ENCODE measurements at regions not wholly inside any gene's neighbourhood (a gene's known extent, or its start where the extent isn't known, plus 50 kb on each side); places are given as distances from the start of the nearest gene placed in this dataset.

DNA sequence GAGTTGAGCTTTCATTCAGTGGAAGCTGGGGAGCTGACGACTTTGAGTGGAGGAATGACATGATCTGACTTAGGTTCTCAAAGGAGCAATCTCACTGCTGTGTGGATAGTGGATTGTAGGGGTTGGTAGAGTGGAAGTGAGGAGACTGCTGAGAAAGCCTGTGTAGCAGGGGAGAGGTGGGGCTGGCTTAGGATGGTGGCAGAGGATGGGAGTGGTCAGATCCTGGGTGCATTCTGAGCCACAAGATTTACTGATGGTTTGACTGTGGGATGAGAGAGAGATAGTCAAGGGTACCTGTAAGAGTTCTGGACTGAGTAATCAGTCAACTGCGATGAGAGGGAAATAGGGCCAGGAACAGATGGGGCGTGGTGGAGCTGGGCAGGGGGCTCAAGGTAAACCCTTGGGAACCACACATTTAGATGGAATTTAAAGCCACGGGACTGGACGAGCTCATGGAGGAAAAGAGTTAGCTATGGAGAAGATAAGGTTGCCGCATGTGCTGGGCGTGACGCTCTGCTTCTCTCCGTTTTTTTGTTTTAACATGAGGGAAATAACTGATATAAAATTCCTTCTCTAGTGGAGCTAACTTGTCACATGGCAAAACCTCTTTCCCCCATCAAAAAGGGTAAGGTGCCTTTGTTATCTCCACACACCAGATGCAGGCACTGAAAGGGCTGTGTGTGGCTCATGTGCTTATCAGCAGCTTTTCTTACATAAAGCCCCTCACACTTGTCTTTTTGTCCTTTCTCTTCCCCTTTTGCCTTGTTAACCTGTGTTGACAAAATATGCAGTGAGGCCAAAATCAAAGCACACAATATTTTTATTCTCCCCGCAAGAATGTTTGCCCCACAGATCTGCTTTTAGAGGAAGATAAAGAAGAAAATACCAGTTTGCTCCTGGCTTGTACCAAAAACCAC lies 379.8 kb downstream of the TSN start:
- H3K4me3 ChIP-seq (ENCODE audit: low read length) = no peak overlapping the region
- no peak overlapping the region for H3K4me2 ChIP-seq (ENCODE audit: low read depth, low read length, poor library complexity, severe bottlenecking)
- no peaks in the 10 kb centered on the region for H3K27me3 ChIP-seq (ENCODE audit: low read length)
- H3K9ac ChIP-seq (ENCODE audit: low read length) = no peak overlapping the region
- no peaks in the 10 kb centered on the region for H4K20me1 ChIP-seq (ENCODE audit: insufficient read depth, low read depth, low read length)
- no peaks in the 10 kb centered on the region for H3K9me2 ChIP-seq (replicated peaks; ENCODE audit: insufficient read depth, low read length)
- H3K27ac ChIP-seq (ENCODE audit: low read length) = no peak overlapping the region
- H3K79me2 ChIP-seq (ENCODE audit: low read length) = no peaks in the 10 kb centered on the region
- H3K4me1 ChIP-seq (ENCODE audit: low read length) = no peaks in the 10 kb centered on the region
- no peak overlapping the region for H2AFZ ChIP-seq (ENCODE audit: low read length)
- DNase-seq = no peak
- H3K36me3 ChIP-seq (ENCODE audit: insufficient read depth, low read length) = no peaks in the 10 kb centered on the region
- peaks cover under 1% of the 10 kb centered on the region; the same call in 1 of the 2 replicates for H3K9me3 ChIP-seq (ENCODE audit: low read length)

DNA sequence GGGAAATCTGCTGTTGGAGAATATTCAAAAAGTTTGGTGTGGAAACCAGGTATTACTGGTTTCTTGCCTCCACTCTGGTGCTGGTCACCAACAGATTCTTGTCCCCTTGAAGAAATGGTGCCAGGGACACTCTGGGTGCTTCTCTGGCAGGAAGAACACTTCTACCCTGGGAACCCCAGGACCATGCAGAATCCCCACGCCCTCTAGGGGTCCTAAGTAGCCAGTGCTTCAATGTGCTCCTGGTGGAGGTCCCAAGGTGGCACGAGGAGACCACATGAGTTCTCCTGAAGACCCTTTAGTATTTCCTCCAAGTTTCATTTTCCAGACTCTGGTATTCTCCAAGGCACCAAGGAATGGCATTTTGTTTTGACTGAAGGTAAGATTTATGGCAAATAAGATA lies 380.6 kb downstream of the TSN start:
- H3K4me3 ChIP-seq (ENCODE audit: low read length) = no peak overlapping the region
- no peaks in the 10 kb centered on the region for H3K4me1 ChIP-seq (ENCODE audit: low read length)
- H3K27me3 ChIP-seq (ENCODE audit: low read length) = no peaks in the 10 kb centered on the region
- no peak overlapping the region for H2AFZ ChIP-seq (ENCODE audit: low read length)
- no peaks in the 10 kb centered on the region for H3K79me2 ChIP-seq (ENCODE audit: low read length)
- H4K20me1 ChIP-seq (ENCODE audit: insufficient read depth, low read depth, low read length) = no peaks in the 10 kb centered on the region
- no peak overlapping the region for H3K4me2 ChIP-seq (ENCODE audit: low read depth, low read length, poor library complexity, severe bottlenecking)
- no peak overlapping the region for H3K9ac ChIP-seq (ENCODE audit: low read length)
- H3K9me3 ChIP-seq (ENCODE audit: low read length) = no peaks in the 10 kb centered on the region
- H3K36me3 ChIP-seq (ENCODE audit: insufficient read depth, low read length) = no peaks in the 10 kb centered on the region
- peak; percentile 83 for DNase-seq
- H3K27ac ChIP-seq (ENCODE audit: low read length) = no peak overlapping the region
- H3K9me2 ChIP-seq (replicated peaks; ENCODE audit: insufficient read depth, low read length) = no peaks in the 10 kb centered on the region

GRCh38 chr2:122138561-122138960 lies 383.1 kb downstream of the TSN start:
- Histone ChIP-seq H4K20me1 (ENCODE audit: insufficient read depth, low read depth, low read length) (no peaks in the 10 kb centered on the region), H3K4me1 (ENCODE audit: low read length) (no peaks in the 10 kb centered on the region), H3K27me3 (ENCODE audit: low read length) (no peaks in the 10 kb centered on the region), H3K4me2 (ENCODE audit: low read depth, low read length, poor library complexity, severe bottlenecking) (no peak overlapping the region), H2AFZ (ENCODE audit: low read length) (no peak overlapping the region), H3K9me2 (replicated peaks; ENCODE audit: insufficient read depth, low read length) (no peaks in the 10 kb centered on the region), H3K27ac (ENCODE audit: low read length) (no peak overlapping the region), H3K4me3 (ENCODE audit: low read length) (no peak overlapping the region), H3K79me2 (ENCODE audit: low read length) (no peaks in the 10 kb centered on the region), H3K36me3 (ENCODE audit: insufficient read depth, low read length) (no peaks in the 10 kb centered on the region), H3K9me3 (ENCODE audit: low read length) (no peaks in the 10 kb centered on the region), H3K9ac (ENCODE audit: low read length) (no peak overlapping the region)
- DNase-seq = no peak

GRCh38 chr2:122139739-122140420 lies 384.4 kb downstream of the TSN start:
- Histone ChIP-seq H3K9me3 (ENCODE audit: low read length) (no peaks in the 10 kb centered on the region), H3K79me2 (ENCODE audit: low read length) (no peaks in the 10 kb centered on the region), H3K36me3 (ENCODE audit: insufficient read depth, low read length) (no peaks in the 10 kb centered on the region), H3K9me2 (replicated peaks; ENCODE audit: insufficient read depth, low read length) (no peaks in the 10 kb centered on the region), H2AFZ (ENCODE audit: low read length) (no peak overlapping the region), H4K20me1 (ENCODE audit: insufficient read depth, low read depth, low read length) (no peaks in the 10 kb centered on the region), H3K4me1 (ENCODE audit: low read length) (no peaks in the 10 kb centered on the region), H3K27me3 (ENCODE audit: low read length) (no peaks in the 10 kb centered on the region), H3K9ac (ENCODE audit: low read length) (no peak overlapping the region), H3K27ac (ENCODE audit: low read length) (no peak overlapping the region), H3K4me2 (ENCODE audit: low read depth, low read length, poor library complexity, severe bottlenecking) (no peak overlapping the region), H3K4me3 (ENCODE audit: low read length) (no peak overlapping the region)
- DNase-seq = no peak

DNA sequence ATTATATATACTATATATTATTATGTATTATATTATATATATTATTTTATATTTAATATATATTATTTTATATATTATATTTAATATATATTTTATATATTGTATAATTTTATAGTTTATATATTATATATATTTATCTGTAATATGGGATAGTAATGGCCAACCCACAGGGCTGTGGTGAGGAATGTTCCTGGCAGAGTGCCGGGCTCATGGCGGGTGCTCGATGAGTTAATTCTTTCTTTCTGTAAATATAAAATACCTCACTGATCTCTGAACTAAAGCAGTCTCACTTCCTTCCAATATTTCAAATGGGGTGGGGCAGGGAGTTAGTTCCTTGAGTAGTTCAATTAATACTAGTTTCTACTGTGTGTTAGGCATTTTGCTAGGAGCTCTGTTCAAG lies 389.4 kb downstream of the TSN start:
- Histone ChIP-seq H3K4me1 (ENCODE audit: low read length) (no peaks in the 10 kb centered on the region), H3K9me2 (replicated peaks; ENCODE audit: insufficient read depth, low read length) (no peaks in the 10 kb centered on the region), H4K20me1 (ENCODE audit: insufficient read depth, low read depth, low read length) (no peaks in the 10 kb centered on the region), H3K27me3 (ENCODE audit: low read length) (no peaks in the 10 kb centered on the region), H3K36me3 (ENCODE audit: insufficient read depth, low read length) (no peaks in the 10 kb centered on the region), H3K4me3 (ENCODE audit: low read length) (no peak overlapping the region), H3K4me2 (ENCODE audit: low read depth, low read length, poor library complexity, severe bottlenecking) (no peak overlapping the region), H3K9ac (ENCODE audit: low read length) (no peak overlapping the region), H2AFZ (ENCODE audit: low read length) (no peak overlapping the region), H3K9me3 (ENCODE audit: low read length) (no peaks in the 10 kb centered on the region), H3K79me2 (ENCODE audit: low read length) (no peaks in the 10 kb centered on the region), H3K27ac (ENCODE audit: low read length) (no peak overlapping the region)
- DNase-seq = no peak

DNA sequence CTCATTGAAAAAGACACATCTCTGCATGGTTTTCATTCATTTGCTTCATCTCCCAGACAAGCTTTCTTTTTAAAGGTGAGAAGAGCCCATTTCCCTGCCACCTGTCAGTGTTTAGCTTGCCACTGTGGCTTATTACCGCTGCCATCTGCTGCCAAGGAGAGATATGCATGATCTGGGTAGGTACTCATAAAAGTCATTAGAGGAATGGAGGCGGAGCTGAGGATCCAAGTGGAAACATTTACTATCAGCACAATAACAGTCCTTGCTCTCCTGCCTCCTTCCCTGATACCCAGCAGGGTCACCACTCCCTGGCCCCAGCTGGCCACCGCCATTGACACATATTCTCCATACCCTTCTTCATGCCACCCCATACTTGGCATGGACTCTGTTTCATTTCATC lies 390.4 kb downstream of the TSN start:
- Histone ChIP-seq H4K20me1 (ENCODE audit: insufficient read depth, low read depth, low read length) (no peaks in the 10 kb centered on the region), H3K9ac (ENCODE audit: low read length) (no peak overlapping the region), H3K36me3 (ENCODE audit: insufficient read depth, low read length) (no peaks in the 10 kb centered on the region), H3K27ac (ENCODE audit: low read length) (no peak overlapping the region), H3K4me2 (ENCODE audit: low read depth, low read length, poor library complexity, severe bottlenecking) (no peak overlapping the region), H3K9me2 (replicated peaks; ENCODE audit: insufficient read depth, low read length) (no peaks in the 10 kb centered on the region), H3K27me3 (ENCODE audit: low read length) (no peaks in the 10 kb centered on the region), H2AFZ (ENCODE audit: low read length) (no peak overlapping the region), H3K9me3 (ENCODE audit: low read length) (no peaks in the 10 kb centered on the region), H3K4me3 (ENCODE audit: low read length) (no peak overlapping the region), H3K79me2 (ENCODE audit: low read length) (no peaks in the 10 kb centered on the region), H3K4me1 (ENCODE audit: low read length) (no peaks in the 10 kb centered on the region)
- no peak for DNase-seq

DNA sequence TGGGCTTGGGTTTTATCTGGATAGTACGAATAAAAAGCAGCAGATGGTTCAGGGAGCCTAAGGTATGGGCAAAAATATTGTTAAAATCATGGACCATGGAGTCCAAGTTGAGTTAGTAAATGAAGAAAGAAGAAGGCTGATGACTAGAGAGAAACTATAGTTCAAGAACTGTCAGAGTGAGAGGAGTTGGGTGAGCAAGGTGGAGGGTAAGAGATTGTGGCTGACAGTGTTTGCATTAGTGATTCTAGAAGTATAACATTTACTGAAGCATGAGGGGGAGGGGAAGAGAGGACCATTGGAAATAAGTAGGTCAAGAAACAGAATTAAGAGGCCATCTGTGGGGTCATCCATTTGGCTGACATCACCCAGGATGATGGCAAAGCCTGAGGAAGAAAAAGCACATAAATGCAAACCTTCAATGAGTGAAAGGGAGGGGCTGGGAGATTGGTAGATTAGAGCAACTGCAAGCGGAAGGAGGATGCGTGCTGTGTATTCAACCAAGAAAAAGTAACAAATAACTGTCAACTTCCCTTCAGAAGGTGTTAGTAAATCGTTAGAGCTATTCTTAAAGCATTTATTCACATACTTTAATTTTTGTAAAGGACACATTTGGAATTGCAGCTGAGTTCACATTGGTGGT lies 392.8 kb downstream of the TSN start:
- H3K9me3 ChIP-seq (ENCODE audit: low read length) = no peaks in the 10 kb centered on the region
- DNase-seq = no peak

More for the DNA sequence above, 392.8 kb downstream of the TSN start:
- Histone ChIP-seq H3K4me3 (ENCODE audit: low read length) (no peak overlapping the region), H2AFZ (ENCODE audit: low read length) (no peak overlapping the region), H3K4me1 (ENCODE audit: low read length) (no peaks in the 10 kb centered on the region), H3K27ac (ENCODE audit: low read length) (no peak overlapping the region), H3K79me2 (ENCODE audit: low read length) (no peaks in the 10 kb centered on the region), H3K4me2 (ENCODE audit: low read depth, low read length, poor library complexity, severe bottlenecking) (no peak overlapping the region), H3K9ac (ENCODE audit: low read length) (no peak overlapping the region), H3K9me2 (replicated peaks; ENCODE audit: insufficient read depth, low read length) (no peaks in the 10 kb centered on the region), H3K27me3 (ENCODE audit: low read length) (no peaks in the 10 kb centered on the region), H3K36me3 (ENCODE audit: insufficient read depth, low read length) (no peaks in the 10 kb centered on the region), H4K20me1 (ENCODE audit: insufficient read depth, low read depth, low read length) (no peaks in the 10 kb centered on the region)
